Chondrocyte (in vitro differentiated cells): ENCODE measurements at regions not wholly inside any gene's neighbourhood (a gene's known extent, or its start where the extent isn't known, plus 50 kb on each side); places are given as distances from the start of the nearest gene placed in this dataset.

Source experiments
- DNase-seq: peaks from one replicate; pipeline ENCODE4 v3.0.0; 2021; ENCODE audit warnings: mixed read lengths, low spot score
- H3K27ac Mint-ChIP-seq: one replicate; pipeline ENCODE4 v1.8.0; 2021; ENCODE audit warnings: mild to moderate bottlenecking, moderate library complexity, mixed read lengths; ENCODE audit not compliant: unreplicated experiment
- H3K27me3 Mint-ChIP-seq: 2 replicates; pipeline ENCODE4 v1.8.0; 2021; ENCODE audit warnings: low read depth, mixed read lengths
- H3K36me3 Mint-ChIP-seq: 2 replicates; pipeline ENCODE4 v1.8.0; 2021; ENCODE audit warnings: low read depth, mixed read lengths
- H3K4me1 Mint-ChIP-seq: 2 replicates; pipeline ENCODE4 v1.8.0; 2021; ENCODE audit warnings: low read depth, mild to moderate bottlenecking, mixed read lengths
- H3K4me3 Mint-ChIP-seq: one replicate; pipeline ENCODE4 v1.8.0; 2021; ENCODE audit warnings: mild to moderate bottlenecking, moderate library complexity, mixed read lengths; ENCODE audit not compliant: unreplicated experiment
- H3K9me3 Mint-ChIP-seq: 2 replicates; pipeline ENCODE4 v1.8.0; 2021; ENCODE audit warnings: low read depth, mixed read lengths
- CTCF ChIP-seq: fragments of 200-600 bp; sonication (generic); IDR thresholded peaks from 2 replicates; pipeline ENCODE4 v1.5.0; 2021; ENCODE audit warnings: antibody characterized with exemption, mild to moderate bottlenecking, moderate library complexity

GRCh38 chr7:12056977-12057376 is 154.1 kb upstream of the TMEM106B start:
- Mint-ChIP-seq H3K27me3 (peaks cover 6% of the 10 kb centered on the region), H3K36me3 (peaks cover 7% of the 10 kb centered on the region), H3K27ac (no peak overlapping the region), H3K4me1 (no peaks in the 10 kb centered on the region), H3K9me3 (peaks cover 34% of the 10 kb centered on the region), H3K4me3 (no peak overlapping the region)
- no peak for TF ChIP-seq CTCF
- DNase-seq, result no peak

- H3K4me1 Mint-ChIP-seq, result no peaks in the 10 kb centered on the region
- H3K36me3 Mint-ChIP-seq, result peaks cover 2% of the 10 kb centered on the region
- no peak overlapping the region for H3K27ac Mint-ChIP-seq
- H3K9me3 Mint-ChIP-seq, result peaks cover 15% of the 10 kb centered on the region
- no peak overlapping the region for H3K4me3 Mint-ChIP-seq
- TF ChIP-seq CTCF, result peak; percentile 41
- DNase-seq, result no peak
- peaks cover 11% of the 10 kb centered on the region for H3K27me3 Mint-ChIP-seq
These were observed 149.0 kb upstream of the TMEM106B start for GRCh38 chr7:12062062-12062461.

GRCh38 chr7:12064586-12065127 is 146.4 kb upstream of the TMEM106B start:
- no peak overlapping the region for H3K27ac Mint-ChIP-seq
- no peaks in the 10 kb centered on the region for H3K9me3 Mint-ChIP-seq
- H3K4me1 Mint-ChIP-seq, result no peaks in the 10 kb centered on the region
- TF ChIP-seq CTCF, result no peak
- no peaks in the 10 kb centered on the region for H3K36me3 Mint-ChIP-seq
- H3K27me3 Mint-ChIP-seq, result peaks cover 7% of the 10 kb centered on the region
- DNase-seq, result no peak
- H3K4me3 Mint-ChIP-seq, result no peak overlapping the region

GRCh38 chr7:12066004-12066403 is 145.1 kb upstream of the TMEM106B start:
- Mint-ChIP-seq H3K4me1 (no peaks in the 10 kb centered on the region), H3K27ac (no peak overlapping the region), H3K9me3 (no peaks in the 10 kb centered on the region), H3K27me3 (peaks cover 6% of the 10 kb centered on the region), H3K4me3 (no peak overlapping the region), H3K36me3 (no peaks in the 10 kb centered on the region)
- DNase-seq, result no peak
- no peak for TF ChIP-seq CTCF

- no peak for DNase-seq
- Mint-ChIP-seq H3K27ac (no peak overlapping the region), H3K4me1 (no peaks in the 10 kb centered on the region), H3K4me3 (no peak overlapping the region), H3K27me3 (peaks cover 6% of the 10 kb centered on the region), H3K9me3 (no peaks in the 10 kb centered on the region), H3K36me3 (no peaks in the 10 kb centered on the region)
- TF ChIP-seq CTCF, result no peak
These were observed 144.6 kb upstream of the TMEM106B start for GRCh38 chr7:12066521-12066920.
